HG02642 (cell line): ENCODE measurements at regions not wholly inside any gene's neighbourhood (a gene's known extent, or its start where the extent isn't known, plus 50 kb on each side); places are given as distances from the start of the nearest gene placed in this dataset.

Experiments
- ATAC-seq: cut with Tn5 transposase; IDR thresholded peaks from one replicate; pipeline ENCODE4 v1.9.1; 2021; ENCODE audit warnings: mild to moderate bottlenecking; ENCODE audit not compliant: unreplicated experiment, poor library complexity

DNA sequence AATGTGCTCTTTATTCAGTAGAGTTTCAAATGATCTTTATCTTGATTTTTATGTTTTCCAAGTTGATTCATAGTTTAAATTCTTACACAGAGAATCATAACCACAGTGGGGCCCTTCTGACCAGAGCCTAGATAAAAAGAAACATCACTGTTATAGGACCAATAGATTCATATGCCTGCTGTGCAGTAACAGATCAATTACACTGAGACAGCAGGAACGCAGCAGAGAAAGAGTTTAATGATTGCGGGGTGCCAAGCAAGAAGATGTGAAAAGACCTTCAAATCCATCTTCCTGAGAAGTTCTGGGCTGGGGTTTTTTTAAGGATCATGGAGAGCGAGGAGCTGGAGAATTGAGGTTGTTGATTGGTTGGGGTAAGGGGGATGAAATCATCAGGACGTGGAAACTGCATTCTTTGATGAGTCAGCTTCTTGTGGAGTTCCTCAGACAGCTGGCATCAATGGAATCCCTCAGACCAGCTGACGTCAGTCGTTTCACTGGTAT is 346.6 kb downstream of the TBC1D4 start:
- ATAC-seq = no peak

DNA sequence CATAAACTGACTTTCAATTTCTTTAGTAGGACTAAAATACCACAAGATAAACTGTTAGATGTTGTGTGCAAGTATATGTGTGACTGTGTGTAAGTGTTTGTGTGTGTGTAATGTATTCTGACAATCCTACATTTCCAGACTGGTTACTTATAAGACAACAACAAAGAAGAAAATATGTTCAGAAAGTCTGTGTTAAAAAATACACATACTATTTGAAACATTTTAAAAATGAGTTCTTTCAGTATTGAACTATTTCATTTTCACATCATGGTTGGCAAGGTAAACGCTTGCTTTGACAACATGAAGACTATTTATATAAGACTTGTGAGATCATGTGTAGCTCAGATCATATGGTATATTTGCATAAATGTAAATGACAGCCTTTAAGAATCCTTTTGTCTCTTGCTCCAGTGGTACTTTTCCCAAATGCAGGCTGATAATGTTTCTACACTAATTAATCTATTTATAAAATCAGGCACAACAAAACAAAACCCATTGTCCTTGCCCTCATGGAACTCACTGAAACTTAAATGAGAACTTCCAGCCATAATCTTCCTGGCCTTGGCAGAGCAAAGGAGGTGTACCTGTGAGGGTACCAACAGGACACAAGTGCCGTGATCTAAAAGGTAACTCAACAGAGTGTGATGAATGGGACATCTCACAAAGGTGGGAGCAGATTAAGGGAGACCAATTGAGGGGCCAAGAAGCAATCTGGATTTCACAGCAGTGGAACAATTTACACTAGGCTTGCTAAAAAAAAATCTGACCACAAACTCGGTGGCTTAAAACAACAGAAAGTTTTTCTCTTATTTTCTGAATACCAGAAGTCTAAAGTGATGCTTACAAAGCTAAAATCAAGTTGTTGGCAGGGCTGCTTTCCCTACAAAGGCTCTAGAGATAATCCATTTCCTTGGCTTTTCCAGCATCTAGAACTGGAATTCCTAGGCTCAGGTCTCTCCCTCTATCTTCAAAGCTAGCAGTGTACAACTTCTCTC is 349.0 kb downstream of the TBC1D4 start:
- no peak for ATAC-seq

GRCh38 chr13:75129331-75129730 is 352.6 kb downstream of the TBC1D4 start:
- no peak for ATAC-seq

- ATAC-seq = no peak
These were observed 357.6 kb downstream of the TBC1D4 start for GRCh38 chr13:75124415-75124814.

DNA sequence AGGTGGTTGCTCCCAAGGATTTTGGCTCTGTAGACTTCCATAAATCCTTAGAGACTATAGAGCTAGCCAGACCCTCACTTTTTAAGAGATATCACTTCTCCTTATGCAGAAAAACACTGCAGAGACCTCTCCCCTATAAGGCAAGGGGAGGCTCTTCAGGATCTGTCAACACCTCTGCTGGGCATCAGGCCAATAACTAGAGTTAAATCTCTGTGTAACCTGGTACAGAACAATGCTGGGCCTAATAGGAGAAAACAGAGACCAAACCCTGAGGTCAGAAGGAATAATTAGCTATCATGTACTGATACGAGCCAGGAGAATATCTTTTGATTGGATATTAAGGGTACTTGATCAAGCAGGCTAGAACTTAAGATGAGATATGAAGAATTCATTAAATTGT is 358.5 kb downstream of the TBC1D4 start:
- no peak for ATAC-seq

DNA sequence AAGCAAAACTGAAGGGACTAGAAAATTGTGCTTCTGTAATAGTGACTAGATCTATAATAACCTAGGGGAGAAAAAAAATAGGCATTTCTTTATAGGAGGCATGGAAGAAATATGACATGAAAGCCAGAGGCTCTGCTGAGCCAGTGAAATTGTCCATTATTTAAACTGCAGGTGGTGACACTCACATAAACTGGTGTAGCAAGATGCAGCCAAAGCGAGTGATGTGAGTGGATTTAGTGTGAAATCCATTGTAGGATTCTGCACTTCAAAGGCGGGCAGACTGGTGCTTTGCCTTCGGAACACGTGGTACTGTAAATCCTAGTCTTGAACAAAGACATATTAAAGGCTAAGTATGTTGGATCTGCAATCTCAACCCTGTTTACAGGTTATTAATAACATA is 361.9 kb downstream of the TBC1D4 start:
- ATAC-seq = no peak

DNA sequence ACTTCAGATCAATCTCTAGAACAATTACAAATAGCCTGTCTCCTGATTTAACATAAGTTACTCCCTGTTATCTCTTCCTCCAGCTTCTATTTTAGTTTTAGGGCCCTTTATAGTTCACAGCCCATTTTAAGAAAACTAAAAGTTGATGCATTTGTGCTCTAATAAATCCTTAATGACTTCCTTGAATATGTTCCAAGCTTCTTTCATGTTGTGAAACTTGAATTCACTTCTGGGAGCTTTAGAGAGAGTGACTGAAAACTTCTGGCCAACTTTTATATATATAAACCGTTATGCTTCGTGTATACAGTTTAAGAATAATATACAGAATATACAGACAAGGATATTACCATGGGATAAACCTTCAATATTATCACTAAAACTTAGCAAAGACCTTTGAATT is 366.8 kb downstream of the TBC1D4 start:
- ATAC-seq = no peak

DNA sequence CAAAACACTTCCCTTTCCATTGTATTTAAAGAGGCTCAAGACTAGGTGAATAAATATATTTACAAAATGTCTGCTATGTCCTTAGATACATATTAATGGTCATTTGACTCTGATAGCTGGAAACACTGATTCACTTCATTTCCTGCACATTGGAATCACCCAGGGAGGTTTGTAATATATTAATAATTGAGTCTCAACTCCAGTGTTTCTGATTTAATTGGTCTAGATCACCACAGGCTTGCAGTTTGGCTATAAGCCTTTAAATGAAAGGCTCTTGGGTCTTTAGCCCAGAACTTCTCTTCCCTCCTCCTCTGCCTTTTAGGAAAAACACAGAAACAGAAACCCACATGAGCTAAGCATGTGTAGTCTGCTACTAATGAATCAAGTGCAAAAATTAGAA is 378.0 kb downstream of the TBC1D4 start:
- ATAC-seq = no peak

- ATAC-seq = no peak
These were observed 379.8 kb downstream of the TBC1D4 start for GRCh38 chr13:75102001-75102716.

DNA sequence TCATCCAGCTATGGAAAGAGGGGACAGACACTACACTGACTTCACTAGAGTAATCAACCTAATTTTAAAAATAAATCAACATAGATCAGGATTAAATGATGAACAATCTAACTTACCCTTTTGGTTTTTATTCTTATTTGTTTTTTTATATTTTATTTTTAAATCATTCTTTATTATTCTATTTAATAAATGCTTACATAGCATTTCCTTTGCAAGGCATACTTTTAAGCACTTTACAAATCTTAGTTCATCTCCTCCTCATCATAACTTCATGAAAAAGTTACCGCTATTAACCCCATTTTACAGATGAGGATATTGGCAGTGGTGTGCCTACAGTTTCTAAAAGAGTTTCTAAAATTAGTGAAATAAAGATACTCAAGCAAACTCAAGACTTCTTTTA is 380.6 kb downstream of the TBC1D4 start:
- ATAC-seq = no peak

GRCh38 chr13:75092143-75092542 is 389.8 kb downstream of the TBC1D4 start:
- ATAC-seq = no peak

GRCh38 chr13:75091718-75092117 is 390.3 kb downstream of the TBC1D4 start:
- no peak for ATAC-seq

DNA sequence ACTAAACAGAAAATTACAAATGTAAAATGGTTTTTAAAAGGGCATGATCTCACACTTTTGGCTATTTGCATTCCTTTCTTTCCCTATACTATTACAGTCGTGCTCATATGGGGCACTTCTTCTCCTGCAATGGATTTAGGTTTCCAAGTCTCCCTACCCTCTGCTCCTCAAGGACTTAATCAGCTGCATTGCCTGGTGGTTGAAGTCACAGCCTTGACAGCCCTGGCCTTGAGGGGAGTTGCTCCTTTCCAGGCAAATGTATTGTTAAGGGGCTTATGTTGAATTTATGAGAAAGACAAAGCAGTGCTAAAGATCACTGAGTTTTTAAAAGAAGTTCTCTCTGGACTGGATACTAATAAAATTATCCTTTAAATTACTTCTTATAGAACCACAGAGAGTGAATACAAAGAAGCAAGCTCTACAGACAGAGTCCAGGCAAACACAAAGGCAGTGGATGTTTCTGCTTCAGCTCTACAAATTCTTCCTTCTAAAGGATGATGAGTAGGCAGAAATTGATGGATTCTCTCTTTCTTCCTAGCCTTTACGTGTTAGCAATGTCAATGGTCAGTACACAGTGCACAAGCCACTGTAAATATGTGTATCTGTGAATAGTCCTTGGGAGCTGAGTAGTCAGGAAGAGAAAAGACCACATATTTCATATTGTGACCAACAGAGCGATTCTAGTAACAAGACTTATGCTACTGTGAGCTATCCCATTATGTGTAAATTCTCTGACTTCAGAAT is 390.9 kb downstream of the TBC1D4 start:
- ATAC-seq = no peak

GRCh38 chr13:75088915-75089314 is 393.1 kb downstream of the TBC1D4 start:
- ATAC-seq = no peak

DNA sequence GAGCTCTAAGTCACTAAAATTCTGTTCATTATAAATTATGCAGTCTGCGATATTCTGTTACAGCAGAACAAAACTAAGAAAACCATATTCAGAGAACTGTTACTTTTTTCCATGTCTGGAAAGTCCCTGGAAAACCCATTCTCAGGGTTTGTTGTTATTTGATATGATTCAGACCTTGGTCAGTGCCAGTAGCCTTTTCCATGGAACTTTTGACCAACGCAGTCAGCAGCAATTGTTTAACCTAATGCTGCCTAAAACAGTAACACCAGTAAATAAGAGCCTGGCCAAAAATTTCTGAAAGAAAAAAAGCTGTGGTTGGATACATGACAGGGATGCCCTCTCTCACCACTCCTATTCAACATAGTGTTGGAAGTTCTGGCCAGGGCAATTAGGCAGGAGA is 402.7 kb downstream of the TBC1D4 start:
- ATAC-seq = no peak

- ATAC-seq = no peak
These were observed 405.5 kb downstream of the TBC1D4 start for GRCh38 chr13:75076476-75076875.

DNA sequence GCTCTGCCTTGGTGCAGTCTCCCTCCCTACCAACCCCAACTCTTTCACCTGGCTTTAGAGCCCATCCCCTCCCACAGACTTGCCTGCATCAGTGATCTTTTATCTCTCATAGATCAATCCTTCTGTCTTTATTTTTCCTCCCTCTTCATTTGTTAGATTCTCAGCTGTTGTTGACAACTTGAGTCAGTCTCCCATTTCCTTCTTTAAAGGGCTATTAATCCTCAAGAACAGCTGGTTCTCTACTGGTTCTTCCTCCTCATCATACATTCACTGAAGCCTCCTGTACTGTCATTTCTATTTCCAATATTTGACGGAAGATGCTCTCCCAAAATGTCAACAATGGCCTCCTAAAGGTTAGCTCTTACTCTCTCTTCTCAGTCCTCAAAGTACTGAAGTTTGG is 408.2 kb downstream of the TBC1D4 start:
- ATAC-seq = no peak

DNA sequence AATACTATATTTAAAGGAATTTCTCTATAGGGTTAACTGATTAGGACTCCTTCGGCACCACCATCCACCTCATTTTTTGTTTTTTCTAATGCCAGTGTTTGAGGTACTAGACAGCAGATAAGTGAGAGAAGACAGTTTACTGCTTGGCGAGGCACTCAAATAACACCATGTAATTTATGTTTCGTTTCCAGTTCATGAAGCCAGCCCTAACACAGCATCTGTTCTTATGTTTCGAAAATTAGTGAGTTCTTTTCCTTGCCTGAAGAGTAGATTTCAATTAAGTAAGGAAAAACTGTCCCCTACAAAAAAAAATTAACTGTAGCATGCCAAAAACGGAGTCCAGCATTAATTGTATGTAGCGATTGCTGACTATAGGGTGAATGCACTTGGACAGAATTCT is 409.1 kb downstream of the TBC1D4 start:
- no peak for ATAC-seq

GRCh38 chr13:75072368-75072767 is 409.6 kb downstream of the TBC1D4 start:
- no peak for ATAC-seq

DNA sequence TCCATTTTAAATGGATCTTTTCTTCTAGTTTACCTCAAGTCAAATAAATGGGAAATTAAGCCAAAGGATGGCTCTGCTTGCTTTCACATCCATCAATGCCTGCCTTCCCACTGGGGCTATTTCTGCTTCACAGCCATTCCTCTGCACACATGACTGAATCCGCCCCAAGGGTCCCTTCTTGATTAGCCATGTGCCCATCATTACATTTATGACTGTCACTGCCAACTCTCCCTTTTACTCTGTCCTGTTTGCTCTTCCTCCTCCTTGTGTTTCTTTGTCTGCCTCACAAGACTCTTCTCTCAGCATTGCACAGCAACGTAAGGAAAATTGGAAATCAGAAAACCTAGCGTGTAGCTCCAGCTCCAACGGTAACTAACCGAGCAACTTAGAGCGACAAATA is 410.2 kb downstream of the TBC1D4 start:
- no peak for ATAC-seq

GRCh38 chr13:75071395-75071794 is 410.6 kb downstream of the TBC1D4 start:
- ATAC-seq = no peak
